GM12873 (cell line): ENCODE measurements at regions not wholly inside any gene's neighbourhood (a gene's known extent, or its start where the extent isn't known, plus 50 kb on each side); places are given as distances from the start of the nearest gene placed in this dataset.

Experiments used
- TF ChIP-seq, protein P1 (sequence below): IDR thresholded peaks from 2 replicates; pipeline ENCODE4 v1.5.1; 2012; ENCODE audit warnings: low read depth, mild to moderate bottlenecking, moderate library complexity, low read length, control low read depth; ENCODE audit not compliant: insufficient read depth; ENCODE audit errors: missing control alignments

DNA sequence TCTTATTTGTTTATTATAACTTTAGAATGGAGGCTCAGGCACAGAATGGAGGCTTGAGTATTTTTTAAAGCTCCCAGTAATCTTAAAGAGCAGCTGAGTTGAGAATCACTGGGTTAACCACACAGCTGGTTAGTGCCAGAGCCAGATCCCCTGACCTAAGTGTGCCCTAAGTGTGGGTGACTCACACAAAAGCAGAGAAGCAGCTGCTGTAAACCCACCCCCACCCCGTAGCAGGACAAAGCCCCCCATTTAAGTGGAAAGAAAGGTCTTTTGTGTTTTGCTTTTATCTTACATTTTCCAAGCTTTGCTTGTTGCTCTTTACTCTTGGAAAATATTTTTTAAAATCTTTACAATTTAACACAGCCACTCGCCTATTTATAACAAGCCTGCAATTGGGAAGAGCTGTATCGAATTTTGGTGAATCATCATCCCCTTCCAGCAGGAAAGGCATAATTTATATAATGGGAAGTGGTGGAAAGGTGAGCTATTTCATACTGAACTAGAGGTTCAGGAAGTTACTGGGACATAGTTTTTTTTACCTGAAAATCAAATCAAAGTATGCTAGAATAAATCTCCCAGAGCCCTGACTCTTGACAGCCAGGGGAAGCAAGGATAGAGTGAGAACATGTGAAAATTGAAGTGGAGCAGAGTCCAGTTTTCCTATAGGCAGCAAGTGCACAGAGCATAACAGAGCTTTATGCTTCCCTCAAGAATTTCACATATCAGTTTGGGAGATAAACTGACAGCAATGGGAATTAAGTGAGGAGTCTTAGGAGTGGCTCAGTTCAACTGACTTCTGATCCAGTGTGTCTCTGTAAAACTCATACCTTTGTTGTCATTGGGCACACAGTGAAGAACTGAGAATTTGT lies 405.7 kb downstream of the AASDHPPT start:
- TF ChIP-seq, protein P1, sequence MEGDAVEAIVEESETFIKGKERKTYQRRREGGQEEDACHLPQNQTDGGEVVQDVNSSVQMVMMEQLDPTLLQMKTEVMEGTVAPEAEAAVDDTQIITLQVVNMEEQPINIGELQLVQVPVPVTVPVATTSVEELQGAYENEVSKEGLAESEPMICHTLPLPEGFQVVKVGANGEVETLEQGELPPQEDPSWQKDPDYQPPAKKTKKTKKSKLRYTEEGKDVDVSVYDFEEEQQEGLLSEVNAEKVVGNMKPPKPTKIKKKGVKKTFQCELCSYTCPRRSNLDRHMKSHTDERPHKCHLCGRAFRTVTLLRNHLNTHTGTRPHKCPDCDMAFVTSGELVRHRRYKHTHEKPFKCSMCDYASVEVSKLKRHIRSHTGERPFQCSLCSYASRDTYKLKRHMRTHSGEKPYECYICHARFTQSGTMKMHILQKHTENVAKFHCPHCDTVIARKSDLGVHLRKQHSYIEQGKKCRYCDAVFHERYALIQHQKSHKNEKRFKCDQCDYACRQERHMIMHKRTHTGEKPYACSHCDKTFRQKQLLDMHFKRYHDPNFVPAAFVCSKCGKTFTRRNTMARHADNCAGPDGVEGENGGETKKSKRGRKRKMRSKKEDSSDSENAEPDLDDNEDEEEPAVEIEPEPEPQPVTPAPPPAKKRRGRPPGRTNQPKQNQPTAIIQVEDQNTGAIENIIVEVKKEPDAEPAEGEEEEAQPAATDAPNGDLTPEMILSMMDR: no peak

DNA sequence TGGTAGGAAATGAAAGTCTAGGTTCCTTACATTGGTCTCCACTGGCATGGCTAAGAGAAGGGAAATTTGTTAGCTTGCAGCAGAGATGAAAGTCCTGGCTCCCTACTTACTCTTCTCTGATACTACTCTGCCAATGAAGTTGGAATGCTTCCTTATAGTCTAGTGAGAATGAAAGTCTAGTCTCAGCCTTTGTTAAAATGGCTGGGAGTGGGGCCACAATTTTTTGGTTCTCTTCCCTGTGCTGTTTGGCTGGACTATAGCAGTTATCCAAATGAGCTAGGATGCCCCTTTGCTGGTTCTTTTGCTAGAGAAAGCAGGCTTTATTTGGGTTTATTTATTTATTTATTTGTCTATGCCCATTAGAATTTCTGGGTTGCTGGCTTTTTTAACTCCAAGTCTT lies 414.3 kb downstream of the AASDHPPT start:
- TF ChIP-seq, protein P1: no peak

DNA sequence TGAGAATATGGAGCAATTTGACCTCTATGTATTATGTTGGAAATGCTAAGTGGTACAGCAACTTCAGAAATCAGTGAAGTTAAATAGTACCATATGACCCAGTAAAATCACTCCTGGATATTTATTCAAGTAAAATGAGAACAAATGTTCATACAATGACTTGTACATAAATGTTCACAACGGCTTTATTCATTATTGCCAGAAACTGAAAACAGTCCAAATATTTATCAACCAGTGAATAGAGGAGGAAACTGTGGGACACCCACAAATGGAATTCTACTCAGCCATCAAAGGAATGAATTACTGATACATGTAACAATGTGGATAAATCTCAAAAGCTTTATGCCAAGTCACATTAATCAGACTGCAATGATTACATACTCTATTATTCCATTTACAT lies 416.3 kb downstream of the AASDHPPT start:
- TF ChIP-seq, protein P1: no peak

DNA sequence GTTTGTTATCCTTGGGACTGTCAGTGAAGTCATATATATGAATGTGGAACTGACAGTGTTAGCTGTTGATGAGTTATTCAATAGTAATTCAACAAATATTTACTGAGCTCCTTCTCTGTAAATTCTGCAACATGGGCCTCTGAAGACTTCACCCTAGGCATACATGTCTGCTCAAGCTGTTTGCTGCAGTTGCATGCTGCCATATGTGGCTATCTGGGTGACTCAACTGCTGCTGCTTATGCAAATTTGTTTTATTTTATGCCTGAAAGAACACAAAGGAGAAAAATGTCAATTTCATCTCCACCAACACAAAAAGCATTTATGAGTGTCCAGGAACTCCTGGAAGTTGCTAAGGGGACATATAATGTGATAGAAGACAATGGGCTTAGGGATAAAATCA lies 417.6 kb downstream of the AASDHPPT start:
- TF ChIP-seq, protein P1: no peak

DNA sequence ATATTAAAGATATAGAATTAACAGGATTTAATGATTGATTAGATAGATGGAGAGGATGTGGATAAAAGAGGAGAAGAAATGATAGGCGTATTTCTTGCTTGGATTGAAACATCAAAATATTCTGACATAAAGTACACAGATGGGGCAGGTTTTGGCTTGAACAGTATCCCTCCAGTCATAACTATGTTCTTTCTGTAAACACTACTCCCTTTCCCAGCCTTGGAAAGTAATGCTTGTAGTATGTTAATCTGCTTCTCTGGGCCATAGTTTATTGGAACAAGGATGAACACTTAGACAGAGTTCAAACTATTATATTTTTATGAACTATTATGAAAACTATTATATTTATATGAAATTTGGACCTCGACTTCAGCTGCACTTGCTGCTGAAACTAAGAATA lies 419.2 kb downstream of the AASDHPPT start:
- TF ChIP-seq, protein P1: no peak

DNA sequence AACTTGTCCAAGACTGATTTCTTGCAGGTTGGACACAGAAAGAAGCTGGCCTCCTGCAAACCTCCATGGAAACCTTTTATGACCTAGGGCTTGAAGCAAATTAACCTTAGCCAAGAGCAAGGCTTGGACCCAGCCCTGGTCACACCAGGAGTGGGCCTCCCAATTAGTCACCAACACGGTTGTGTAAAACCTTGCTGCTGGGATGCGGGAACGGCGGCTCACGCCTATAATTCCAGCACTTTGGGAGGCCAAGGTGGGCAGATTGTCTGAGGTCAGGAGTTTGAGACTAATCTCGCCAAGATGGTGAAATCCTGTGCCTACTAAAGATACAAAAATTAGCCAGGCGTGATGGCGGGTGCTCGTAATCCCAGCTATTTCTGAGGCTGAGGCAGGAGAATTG lies 419.9 kb downstream of the AASDHPPT start:
- TF ChIP-seq, protein P1: no peak

DNA sequence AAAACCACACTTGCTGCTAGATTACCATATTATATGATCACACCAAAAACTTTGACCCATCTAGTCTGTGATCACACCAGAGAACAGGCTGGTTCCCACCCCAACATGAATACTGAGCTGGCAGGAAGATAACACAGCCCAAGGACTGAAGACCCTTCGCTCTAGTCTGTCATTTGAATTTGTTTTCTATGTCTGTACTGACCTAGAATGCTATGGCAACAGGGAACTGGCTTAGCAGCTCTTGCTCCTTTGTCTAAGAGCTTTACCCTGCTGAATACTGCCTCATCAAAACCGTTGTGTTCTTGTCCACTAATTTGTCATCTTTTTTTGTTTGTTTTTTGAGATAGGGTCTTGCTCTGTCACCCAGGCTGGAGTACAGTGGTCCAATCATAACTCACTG lies 420.4 kb downstream of the AASDHPPT start:
- TF ChIP-seq, protein P1: no peak
